ENCODE measurements at regions not wholly inside any gene's neighbourhood (a gene's known extent, or its start where the extent isn't known, plus 50 kb on each side); places are given as distances from the start of the nearest gene placed in this dataset.

DNA sequence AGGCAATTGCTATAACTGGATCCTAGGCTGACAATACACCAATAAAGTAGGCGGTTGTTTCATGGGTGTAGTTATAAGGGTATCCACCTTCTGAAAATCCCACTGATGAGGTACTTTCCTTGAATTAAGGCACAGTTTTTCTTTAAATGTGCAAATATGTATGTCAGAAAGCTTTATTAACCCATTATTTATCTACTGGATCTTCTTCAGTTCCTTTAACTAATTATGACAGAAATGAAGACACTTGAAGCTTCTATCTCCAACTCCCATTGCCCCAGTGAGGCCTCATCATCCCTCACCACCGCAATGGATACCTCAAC lies 159.6 kb upstream of the KLF3 start:
- no peaks in the 10 kb centered on the region for H3K27me3 ChIP-seq
- H3K9me3 ChIP-seq = no peaks in the 10 kb centered on the region
- H3K4me1 ChIP-seq = no peaks in the 10 kb centered on the region
- no peak overlapping the region for H3K27ac ChIP-seq
- no peak for DNase-seq (ENCODE audit: low spot score in 2 of 2)
- H3K4me3 ChIP-seq = no peak overlapping the region
- intact Hi-C loops (cut with DNase I) = no loop called here
- H3K36me3 ChIP-seq = no peaks in the 10 kb centered on the region
- no peak for TF ChIP-seq CTCF (IDR thresholded peaks at IDR 0.05)

- no peaks in the 10 kb centered on the region for H3K27me3 ChIP-seq
- H3K4me1 ChIP-seq = no peaks in the 10 kb centered on the region
- no peaks in the 10 kb centered on the region for H3K36me3 ChIP-seq
- no peak overlapping the region for H3K4me3 ChIP-seq
- intact Hi-C loops (cut with DNase I) = no loop called here
- TF ChIP-seq CTCF (IDR thresholded peaks at IDR 0.05) = no peak
- no peak overlapping the region for H3K27ac ChIP-seq
- H3K9me3 ChIP-seq = no peaks in the 10 kb centered on the region
- no peak for DNase-seq (ENCODE audit: low spot score in 2 of 2)
These were observed 154.4 kb upstream of the KLF3 start for GRCh38 chr4:38509551-38509950.

- no peak for TF ChIP-seq CTCF (IDR thresholded peaks at IDR 0.05)
- no peak overlapping the region for H3K27ac ChIP-seq
- H3K9me3 ChIP-seq = no peaks in the 10 kb centered on the region
These were observed 153.8 kb upstream of the KLF3 start for GRCh38 chr4:38510201-38510600.

DNA sequence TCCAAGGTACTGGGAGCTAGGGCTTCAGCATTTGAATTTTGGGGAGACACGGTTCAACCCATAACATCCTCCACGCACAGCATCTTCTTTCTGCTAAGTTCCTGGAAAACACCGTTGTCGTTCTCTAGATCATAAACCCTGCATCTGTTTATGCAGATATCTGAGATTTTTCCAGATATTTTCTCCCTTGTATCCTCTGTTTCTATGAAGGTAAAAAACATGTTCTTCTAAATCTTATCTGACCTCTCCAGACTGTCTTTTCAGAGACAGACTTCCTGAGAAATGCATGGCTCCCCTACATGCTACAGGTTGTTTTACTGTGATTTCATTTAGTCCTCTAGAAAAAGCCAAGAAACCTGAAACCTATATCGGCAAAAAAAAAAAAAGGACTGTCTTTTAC lies 152.3 kb upstream of the KLF3 start:
- TF ChIP-seq CTCF (IDR thresholded peaks at IDR 0.05) = no peak
- Histone ChIP-seq H3K9me3 (no peaks in the 10 kb centered on the region), H3K36me3 (no peaks in the 10 kb centered on the region), H3K4me3 (no peak overlapping the region), H3K27ac (no peak overlapping the region), H3K27me3 (no peaks in the 10 kb centered on the region), H3K4me1 (no peaks in the 10 kb centered on the region)
- intact Hi-C loops (cut with DNase I) = no loop called here
- DNase-seq (ENCODE audit: low spot score in 2 of 2) = no peak

More at GRCh38 chr4:38510201-38510600, 153.8 kb upstream of the KLF3 start:
- intact Hi-C loops (cut with DNase I) = no loop called here
- no peak overlapping the region for H3K4me3 ChIP-seq
- no peak for DNase-seq (ENCODE audit: low spot score in 2 of 2)
- no peaks in the 10 kb centered on the region for H3K36me3 ChIP-seq
- no peaks in the 10 kb centered on the region for H3K4me1 ChIP-seq
- no peaks in the 10 kb centered on the region for H3K27me3 ChIP-seq

GRCh38 chr4:38512840-38513239 lies 151.2 kb upstream of the KLF3 start:
- no peak for TF ChIP-seq CTCF (IDR thresholded peaks at IDR 0.05)
- H3K4me3 ChIP-seq = no peak overlapping the region
- no peak overlapping the region for H3K27ac ChIP-seq
- H3K27me3 ChIP-seq = no peaks in the 10 kb centered on the region
- intact Hi-C loops (cut with DNase I) = no loop called here
- DNase-seq (ENCODE audit: low spot score in 2 of 2) = no peak
- no peaks in the 10 kb centered on the region for H3K9me3 ChIP-seq
- H3K4me1 ChIP-seq = no peaks in the 10 kb centered on the region
- no peaks in the 10 kb centered on the region for H3K36me3 ChIP-seq

DNA sequence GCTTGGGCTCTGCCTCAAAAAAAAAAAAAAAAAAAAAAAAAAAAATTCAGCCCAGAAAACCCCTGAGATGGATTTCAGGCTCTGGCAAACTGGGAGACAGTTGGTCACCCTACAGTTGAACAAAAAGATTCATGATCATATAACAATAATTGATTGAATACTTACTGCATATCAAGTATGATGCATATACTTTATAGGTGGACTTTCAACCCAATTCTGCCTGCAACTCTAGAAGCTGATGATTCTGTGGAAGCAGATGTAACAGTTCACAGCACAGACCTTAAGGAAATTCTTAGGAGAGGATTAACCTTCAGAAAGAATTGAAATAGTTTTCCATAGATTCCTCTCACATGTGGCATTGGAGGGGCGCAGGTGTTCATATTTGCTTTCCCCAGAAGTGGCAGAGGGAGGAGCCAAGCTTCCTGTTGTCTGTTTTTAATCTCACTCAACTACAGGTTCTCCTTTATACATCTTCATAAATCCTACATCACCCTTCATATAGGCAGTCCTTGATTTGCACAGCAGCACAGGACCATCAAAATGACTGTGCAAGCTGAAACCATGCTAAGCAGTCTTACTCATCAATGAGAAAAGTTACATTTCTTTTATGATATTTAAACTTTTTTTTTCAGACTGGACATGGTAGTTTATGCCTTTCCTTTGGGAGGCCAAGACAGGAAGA lies 149.4 kb upstream of the KLF3 start:
- no peaks in the 10 kb centered on the region for H3K27me3 ChIP-seq
- H3K4me3 ChIP-seq = no peak overlapping the region
- H3K27ac ChIP-seq = no peak overlapping the region
- H3K9me3 ChIP-seq = no peaks in the 10 kb centered on the region
- no peaks in the 10 kb centered on the region for H3K36me3 ChIP-seq
- H3K4me1 ChIP-seq = no peaks in the 10 kb centered on the region
- intact Hi-C loops (cut with DNase I) = no loop called here
- DNase-seq (ENCODE audit: low spot score in 2 of 2) = no peak
- no peak for TF ChIP-seq CTCF (IDR thresholded peaks at IDR 0.05)

All from ascending aorta (tissue), 2 donors.